GM19395 (cell line): ENCODE measurements at regions not wholly inside any gene's neighbourhood (a gene's known extent, or its start where the extent isn't known, plus 50 kb on each side); places are given as distances from the start of the nearest gene placed in this dataset.
"Not testable (repeated sequence)": the region's sequence is repeated elsewhere in the genome, so short reads cannot be mapped to it uniquely, and the experiment has no call there.

Source experiments
- ATAC-seq: cut with Tn5 transposase; IDR thresholded peaks from one replicate; pipeline ENCODE4 v1.9.1; 2021; ENCODE audit warnings: mild to moderate bottlenecking, moderate library complexity; ENCODE audit not compliant: unreplicated experiment

- ATAC-seq = no peak
These were observed 1321.5 kb downstream of the UQCRFS1 start for GRCh38 chr19:27891411-27891810.

GRCh38 chr19:27890696-27891095 lies 1322.3 kb downstream of the UQCRFS1 start:
- ATAC-seq = no peak

GRCh38 chr19:27890206-27890605 lies 1322.7 kb downstream of the UQCRFS1 start:
- no peak for ATAC-seq

DNA sequence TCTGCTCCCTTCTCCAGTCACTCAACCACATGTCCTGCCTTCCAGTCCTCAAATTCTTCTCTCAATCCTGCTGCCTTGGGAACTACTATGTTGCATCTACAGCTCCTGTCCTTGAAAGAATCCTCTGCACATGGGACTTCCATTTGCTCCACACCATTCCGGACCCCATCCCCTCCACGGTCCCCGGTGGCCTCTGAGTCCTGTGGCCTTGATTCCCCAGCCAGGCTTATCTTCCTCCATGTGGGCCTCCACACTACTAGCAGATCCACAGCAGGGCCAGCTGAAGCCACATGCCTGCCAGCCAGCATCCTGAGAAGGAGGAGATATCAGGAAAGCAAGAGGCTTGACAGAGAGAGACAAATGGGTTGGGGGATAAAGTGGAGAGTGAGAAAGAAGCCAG lies 1323.8 kb downstream of the UQCRFS1 start:
- no peak for ATAC-seq

- ATAC-seq = no peak
These were observed 1325.0 kb downstream of the UQCRFS1 start for GRCh38 chr19:27887946-27888345.

DNA sequence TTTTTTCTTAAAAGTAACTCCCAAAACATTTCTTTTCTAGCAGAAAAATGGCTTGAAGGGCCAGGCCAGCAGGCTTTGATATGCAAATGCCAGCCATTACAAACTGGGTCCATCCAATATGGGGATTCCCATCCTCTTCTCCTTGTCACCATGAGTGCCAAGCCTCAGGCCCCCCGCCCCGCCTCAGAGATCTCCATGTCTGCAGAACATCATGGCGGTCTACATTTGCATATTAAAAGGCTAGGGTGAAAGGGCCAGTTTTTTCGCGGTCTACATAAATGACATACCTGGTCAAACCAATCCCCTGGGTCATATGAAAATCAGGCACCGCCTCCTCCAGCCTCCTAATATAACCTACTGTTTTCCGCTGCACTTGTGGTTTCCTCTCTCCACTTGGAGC lies 1327.6 kb downstream of the UQCRFS1 start:
- ATAC-seq = no peak

DNA sequence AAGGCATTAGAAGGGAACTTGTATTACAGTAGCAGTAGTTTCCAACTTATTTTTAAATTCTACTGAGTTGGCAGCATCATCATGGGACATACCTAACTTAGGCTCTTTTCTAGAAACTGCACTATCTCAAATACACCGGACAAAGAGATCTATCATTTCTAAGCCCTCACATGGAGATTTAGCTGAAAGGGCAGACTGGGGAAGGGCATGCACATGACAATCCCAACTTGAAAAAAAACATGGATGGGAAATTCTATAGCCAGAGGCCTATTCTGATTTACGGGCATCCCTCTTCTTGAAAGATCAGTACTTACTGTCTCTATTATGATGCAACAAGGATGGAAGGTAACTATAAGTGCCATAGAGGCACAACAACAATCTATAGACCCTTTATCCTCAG lies 1328.6 kb downstream of the UQCRFS1 start:
- ATAC-seq = no peak

GRCh38 chr19:27881213-27881612 lies 1331.7 kb downstream of the UQCRFS1 start:
- ATAC-seq = no peak

DNA sequence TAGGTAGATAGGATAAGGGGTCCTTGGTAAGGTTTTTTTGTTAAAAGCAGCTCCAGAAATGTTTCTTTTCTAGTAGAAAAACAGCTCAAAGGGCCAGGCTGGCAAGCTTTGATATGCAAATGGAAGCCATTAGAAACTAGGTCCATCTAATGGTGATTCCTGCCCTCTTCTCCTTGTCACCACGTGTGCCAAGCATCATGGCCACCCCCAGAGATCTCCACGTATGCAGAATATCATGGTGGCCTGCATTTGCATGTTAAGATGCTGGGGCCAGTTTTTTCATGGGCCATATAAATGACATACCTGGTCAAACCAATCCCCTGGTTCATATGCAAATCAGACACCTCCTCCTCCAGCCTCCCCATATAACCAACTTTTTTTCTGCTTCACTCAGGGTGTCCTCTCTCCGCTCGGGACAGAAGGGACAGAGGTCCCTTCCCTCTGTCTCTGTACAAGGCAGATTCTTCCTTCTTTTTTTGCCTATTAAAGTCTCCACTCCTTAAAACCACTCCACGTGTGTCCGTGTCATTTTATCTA lies 1335.9 kb downstream of the UQCRFS1 start:
- ATAC-seq = no peak

DNA sequence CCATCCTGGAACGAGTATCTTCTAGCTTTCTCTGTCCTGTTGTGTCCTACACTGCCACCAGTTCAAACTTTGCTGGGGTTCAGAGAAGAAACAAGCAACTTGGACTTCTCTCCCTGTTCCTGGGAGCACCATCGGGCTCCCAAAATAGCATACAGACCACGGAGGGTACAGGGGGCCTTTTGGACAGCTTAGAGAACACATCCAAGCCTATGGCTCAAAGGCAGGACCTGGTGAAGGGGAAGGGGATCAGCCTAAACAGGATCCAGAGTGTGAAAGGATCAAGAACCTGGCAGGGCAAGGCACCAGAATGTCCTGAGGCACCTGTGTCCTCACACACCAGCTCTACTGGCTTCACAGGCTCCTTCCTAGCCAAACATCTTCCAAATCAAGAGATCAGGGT lies 1336.5 kb downstream of the UQCRFS1 start:
- ATAC-seq = no peak

DNA sequence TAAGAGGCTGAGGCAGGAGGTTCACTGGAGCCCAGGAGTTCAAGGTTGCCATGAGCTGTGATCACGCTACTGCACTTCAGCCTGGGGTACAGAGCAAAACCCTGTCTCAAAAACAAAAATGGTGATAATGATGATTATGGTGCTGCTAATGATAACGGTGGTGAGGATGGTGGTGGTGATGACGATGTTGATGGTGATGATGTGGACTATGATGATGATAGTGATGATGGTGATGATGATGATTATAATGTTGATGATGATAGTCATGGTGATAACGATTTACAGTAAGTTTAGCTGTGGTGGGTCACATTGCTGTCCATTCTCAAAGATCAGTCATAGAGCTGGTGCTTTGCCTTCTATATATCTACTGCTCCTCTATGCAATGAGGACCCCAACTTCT lies 1340.6 kb downstream of the UQCRFS1 start:
- ATAC-seq = no peak

DNA sequence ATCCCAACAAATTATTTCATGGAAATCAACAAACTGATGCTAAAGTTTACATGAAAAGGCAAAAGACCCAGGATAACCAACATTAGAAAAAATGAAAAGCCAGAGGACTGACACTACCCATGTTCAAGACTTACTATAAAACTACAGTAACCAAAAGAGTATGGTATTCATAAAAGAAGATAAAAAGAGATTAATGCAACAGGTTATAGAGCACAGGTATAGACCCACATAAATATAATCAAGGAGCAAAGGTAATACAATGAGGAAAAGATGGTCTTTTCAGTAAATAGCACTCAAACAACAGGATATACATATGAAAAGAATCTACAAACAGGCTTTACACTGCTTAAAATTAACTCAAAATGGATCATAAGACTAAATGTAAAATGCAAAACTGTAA lies 1342.7 kb downstream of the UQCRFS1 start:
- ATAC-seq = no peak

DNA sequence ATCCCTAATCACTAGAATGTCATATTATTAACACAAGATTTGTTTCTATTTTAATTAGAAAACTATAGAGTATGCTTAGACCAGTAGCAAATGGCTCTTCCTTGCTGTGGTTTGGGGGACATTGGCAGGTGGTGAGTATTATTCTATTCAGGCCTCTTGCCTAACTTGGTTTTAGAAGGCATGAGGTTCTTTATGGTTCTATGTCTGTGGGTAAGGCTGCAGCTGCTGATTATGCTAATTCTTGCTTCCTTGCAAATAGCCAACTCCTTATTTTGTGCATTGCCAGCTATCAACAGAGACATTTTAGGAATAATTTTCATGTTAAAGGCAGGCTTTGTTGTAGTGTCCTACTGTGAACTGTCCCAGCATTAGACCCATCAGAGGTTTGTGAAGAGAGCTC lies 1344.9 kb downstream of the UQCRFS1 start:
- ATAC-seq = no peak

DNA sequence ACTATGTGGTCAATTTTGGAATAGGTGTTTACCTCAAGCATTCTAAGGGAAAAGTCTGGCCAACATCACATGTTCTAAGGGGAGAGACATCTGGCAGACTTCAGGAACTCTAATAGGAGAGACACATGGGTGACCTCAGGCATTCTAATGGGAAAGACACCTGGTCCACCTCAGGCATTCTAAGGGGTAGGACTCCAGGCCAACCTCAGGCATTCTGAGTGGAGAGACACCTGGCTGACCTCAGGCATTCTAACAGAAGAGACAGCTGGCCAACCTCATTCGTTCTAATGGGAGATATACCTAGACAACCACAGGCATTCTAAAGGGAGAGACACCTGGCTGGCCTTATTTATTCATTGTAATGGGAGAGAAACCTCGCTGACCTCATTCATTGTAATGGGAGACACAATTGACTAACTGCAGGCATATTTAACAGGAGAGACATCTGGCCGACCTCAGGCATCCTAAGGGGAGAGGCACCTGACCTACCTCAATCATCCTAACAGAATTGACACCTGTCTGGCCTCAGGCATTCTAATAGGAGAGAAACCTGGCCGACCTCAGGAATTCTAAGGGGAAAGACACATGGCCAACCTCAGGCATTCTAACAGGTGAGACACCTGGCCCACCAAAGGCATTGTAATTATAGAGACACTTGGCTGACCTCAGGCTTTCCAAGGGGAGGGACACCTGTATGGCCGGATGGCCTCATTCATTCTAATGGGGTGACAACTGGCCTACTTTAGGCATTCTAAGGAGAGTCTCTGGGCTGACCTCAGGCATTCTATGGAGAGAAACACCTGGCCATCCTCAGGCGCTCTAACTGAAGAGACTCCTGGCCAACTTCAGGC lies 1346.8 kb downstream of the UQCRFS1 start:
- ATAC-seq = no peak

DNA sequence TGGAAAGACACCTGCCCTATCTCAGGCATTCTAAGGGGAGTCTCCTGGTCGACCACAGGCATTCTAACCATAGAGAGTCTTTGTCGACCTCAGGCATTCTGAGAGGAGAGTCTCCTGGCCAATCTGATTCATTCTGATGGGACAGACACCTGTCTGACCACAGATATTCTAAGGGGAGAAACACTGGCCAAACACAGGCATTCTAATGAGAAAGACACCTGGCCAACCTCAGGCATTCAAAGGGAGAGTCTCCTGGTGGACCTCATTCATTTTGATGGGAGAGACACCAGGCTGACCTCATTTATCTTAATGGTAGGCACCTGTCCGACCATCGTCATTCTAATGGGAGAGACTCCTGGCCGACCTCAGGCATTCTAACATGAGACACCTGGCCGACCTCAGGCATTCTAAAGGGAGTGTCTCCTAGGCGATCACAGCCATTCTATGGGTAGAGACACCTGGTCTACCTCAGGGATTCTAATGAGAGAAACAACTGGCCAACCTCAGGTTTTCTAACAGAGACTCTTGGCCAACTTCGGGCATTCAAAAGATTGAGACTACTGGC lies 1351.5 kb downstream of the UQCRFS1 start:
- no peak for ATAC-seq

- no peak for ATAC-seq
These were observed 1352.5 kb downstream of the UQCRFS1 start for GRCh38 chr19:27860309-27860934.

- ATAC-seq = no peak
These were observed 1353.3 kb downstream of the UQCRFS1 start for GRCh38 chr19:27859689-27860088.

DNA sequence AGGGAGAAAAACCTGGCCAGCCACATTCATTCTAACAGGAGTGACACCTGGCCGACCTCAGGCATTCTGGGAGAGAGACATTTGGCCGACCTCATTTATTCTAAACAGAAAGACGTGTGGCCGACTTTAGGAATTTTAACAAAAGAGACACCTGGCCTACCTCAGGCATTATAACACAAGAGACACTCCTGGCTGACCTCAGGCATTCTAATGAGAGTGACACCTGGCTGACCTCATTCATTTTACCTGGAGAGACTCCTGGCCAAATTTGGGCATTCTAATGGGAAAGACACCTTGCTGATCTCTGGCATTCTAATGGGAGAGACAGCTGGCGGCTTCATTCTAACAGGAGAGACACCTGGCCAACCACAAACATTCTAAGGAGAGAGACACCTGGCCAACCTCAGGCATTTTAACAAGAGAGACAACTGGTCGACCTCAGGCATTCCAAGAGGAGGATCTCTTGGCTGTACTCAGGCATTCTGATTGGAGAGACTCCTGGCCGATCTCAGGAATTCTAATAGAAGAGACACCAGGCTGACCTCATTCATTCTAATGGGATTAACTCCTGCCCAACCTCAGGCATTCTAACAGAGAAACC lies 1353.9 kb downstream of the UQCRFS1 start:
- ATAC-seq = no peak

- ATAC-seq = not testable (repeated sequence)
These were observed 1360.0 kb downstream of the UQCRFS1 start for GRCh38 chr19:27852931-27853330.

GRCh38 chr19:27851543-27852060 lies 1361.3 kb downstream of the UQCRFS1 start:
- no peak for ATAC-seq

DNA sequence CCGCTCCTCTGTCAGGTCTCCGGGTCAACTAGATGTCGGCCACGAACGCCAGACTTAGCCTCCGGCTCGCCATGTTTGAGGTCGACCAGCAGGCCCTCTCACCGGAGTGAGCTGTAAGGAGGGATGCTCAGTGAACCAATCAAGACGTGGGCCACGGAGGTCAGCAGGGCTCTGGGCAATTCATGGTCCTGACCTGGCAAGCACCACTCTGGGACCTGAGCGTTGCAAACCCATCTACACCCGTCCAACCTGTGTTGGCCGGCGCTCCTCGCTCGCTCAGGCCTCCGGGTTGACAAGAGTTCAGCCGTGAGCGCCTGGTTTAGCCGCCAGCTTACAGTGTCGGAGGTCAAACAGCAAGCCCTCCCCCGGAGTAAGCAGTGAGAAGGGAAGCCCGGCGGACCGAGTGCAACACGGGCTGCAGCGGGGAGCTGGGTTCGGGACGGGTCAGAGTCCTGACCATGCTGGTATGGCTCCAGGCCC lies 1361.9 kb downstream of the UQCRFS1 start:
- ATAC-seq = no peak
